Left renal cortex interstitium (tissue), 4 donors: ENCODE measurements at regions not wholly inside any gene's neighbourhood (a gene's known extent, or its start where the extent isn't known, plus 50 kb on each side); places are given as distances from the start of the nearest gene placed in this dataset.
"Not testable (repeated sequence)": the region's sequence is repeated elsewhere in the genome, so short reads cannot be mapped to it uniquely, and the experiment has no call there.

Experiments used
- DNase-seq, 4 donors: peaks; one replicate each; pipeline ENCODE4 v3.0.0-alpha.2; 2013; ENCODE audit warnings: low read depth in 4 of 4, low spot score in 2 of 4, missing footprints in 1 of 4

GRCh38 chr5:74465724-74466123 is 174.8 kb downstream of the ENC1 start:
- no peak for DNase-seq

- no peak for DNase-seq
These were observed 175.9 kb downstream of the ENC1 start for GRCh38 chr5:74464512-74465209.

- no peak for DNase-seq
These were observed 178.2 kb downstream of the ENC1 start for GRCh38 chr5:74462356-74462755.

GRCh38 chr5:74461251-74461650 is 179.3 kb downstream of the ENC1 start:
- no peak for DNase-seq

GRCh38 chr5:74460694-74461093 is 179.8 kb downstream of the ENC1 start:
- no peak for DNase-seq

- no peak for DNase-seq
These were observed 180.5 kb downstream of the ENC1 start for GRCh38 chr5:74459984-74460383.

GRCh38 chr5:74457876-74458275 is 182.7 kb downstream of the ENC1 start:
- DNase-seq = no peak

GRCh38 chr5:74454263-74455030 is 186.1 kb downstream of the ENC1 start:
- no peak for DNase-seq

GRCh38 chr5:74452856-74453255 is 187.7 kb downstream of the ENC1 start:
- no peak for DNase-seq

GRCh38 chr5:74450095-74450494 is 190.4 kb downstream of the ENC1 start:
- DNase-seq = no peak

GRCh38 chr5:74446725-74447241 is 193.7 kb downstream of the ENC1 start:
- no peak for DNase-seq

GRCh38 chr5:74442466-74442865 is 198.1 kb downstream of the ENC1 start:
- no peak for DNase-seq

- no peak for DNase-seq
These were observed 198.9 kb downstream of the ENC1 start for GRCh38 chr5:74441616-74442015.

- DNase-seq = no peak
These were observed 200.2 kb downstream of the ENC1 start for GRCh38 chr5:74440341-74440740.

- not testable (repeated sequence) for DNase-seq
These were observed 202.7 kb downstream of the ENC1 start for GRCh38 chr5:74437870-74438269.

- no peak for DNase-seq
These were observed 206.4 kb downstream of the ENC1 start for GRCh38 chr5:74433896-74434829.

GRCh38 chr5:74433255-74433895 is 207.2 kb downstream of the ENC1 start:
- DNase-seq = no peak

GRCh38 chr5:74432721-74433120 is 207.8 kb downstream of the ENC1 start:
- no peak for DNase-seq

GRCh38 chr5:74432216-74432615 is 208.3 kb downstream of the ENC1 start:
- DNase-seq = no peak

GRCh38 chr5:74431290-74431669 is 209.2 kb downstream of the ENC1 start:
- DNase-seq = no peak
